ENCODE measurements at regions not wholly inside any gene's neighbourhood (a gene's known extent, or its start where the extent isn't known, plus 50 kb on each side); places are given as distances from the start of the nearest gene placed in this dataset.
"Not testable (repeated sequence)": the region's sequence is repeated elsewhere in the genome, so short reads cannot be mapped to it uniquely, and the experiment has no call there.

DNA sequence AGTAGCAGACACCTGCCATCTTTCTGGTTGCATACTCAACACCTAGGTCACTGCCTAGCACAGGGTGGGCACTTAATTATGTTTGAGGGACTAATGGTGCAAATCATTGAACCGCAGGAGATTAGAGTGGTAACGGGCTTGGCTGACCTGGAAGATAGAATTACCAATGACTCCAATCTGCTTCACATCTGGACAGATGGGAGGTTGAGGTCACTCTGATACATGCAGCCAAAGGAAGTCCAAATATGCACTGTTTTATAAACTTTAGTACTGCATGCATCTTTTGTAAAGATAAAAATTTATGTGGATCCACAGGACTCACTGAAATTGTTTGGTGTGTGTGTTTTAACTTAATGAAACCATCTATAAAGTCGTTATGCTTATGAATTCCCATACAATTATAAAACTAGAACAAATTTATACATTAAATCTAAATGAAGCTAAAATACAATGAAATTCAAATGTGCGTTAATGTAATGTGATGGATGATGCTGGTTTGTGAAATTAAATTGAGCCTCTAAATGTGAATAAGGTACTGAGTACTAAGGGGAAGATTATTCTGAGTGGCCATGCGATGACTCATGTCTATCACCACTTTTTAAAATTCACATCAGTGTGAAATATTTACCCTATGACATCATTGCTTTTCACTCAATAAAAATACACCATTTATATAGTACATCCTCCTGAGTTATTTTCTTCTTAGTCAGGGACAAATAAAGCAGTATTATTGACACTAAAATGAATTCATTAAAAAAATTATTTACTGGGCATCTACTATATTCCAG, 224.7 kb upstream of the FAM78B start:
- no peak for DNase-seq (ENCODE audit: low read depth in 2 of 2)

DNA sequence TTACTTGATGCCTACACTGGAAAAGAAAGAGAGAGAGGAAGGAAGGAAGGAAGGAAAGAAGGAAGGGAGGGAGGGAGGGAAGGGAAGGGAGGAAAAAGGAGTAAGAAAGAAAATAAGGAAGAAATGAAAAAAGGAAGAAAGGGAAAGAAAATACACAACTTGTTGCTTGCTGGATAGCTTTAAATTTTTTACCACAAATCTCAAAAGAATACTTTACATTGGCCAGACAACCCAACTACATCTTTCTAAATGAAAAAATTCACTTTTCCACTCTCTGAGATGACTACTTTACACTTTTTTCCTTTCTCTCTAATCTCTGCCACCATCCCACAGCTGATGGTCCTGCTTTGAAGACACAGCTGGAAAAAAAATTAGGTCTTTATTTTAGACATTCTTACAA, 228.9 kb upstream of the FAM78B start:
- DNase-seq (ENCODE audit: low read depth in 2 of 2): no peak

DNA sequence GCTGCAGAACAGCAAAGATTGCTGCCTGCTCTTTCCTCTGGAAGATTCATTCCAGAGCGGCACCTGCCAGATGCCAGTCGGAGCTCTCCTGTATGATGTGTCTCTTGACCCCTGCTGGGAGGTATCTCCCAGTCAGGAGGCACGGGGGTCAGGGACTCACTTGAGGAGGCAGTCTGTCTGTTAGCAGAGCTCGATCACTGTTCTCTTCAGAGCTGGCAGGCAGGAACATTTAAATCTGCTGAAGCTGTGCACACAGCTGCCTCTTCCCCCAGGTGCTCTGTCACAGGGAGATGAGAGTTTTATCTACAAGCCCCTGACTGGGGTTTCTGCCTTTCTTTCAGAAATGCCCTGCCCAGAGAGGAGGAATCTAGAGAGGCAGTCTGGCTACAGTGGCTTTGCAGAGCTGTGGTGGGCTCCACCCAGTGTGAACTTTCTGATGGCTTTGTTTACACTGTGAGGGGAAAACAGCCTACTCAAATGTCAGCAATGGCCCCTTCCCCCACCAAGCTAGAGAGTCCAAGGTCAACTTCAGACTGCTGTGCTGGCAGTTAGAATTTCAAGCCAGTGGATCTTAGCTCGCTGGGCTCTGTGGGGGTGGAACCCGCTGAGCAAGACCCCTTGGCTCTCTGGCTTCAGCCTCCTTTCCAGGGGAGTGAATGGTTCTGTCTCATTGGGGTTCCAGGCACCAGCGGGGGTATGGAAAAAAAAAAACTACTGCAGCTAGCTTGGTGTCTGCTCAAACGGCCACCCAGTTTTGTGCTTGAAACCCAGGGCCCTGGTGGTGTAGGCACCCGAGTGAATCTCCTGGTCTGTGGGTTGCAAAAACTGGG, 242.7 kb upstream of the FAM78B start:
- DNase-seq (ENCODE audit: low read depth in 2 of 2): not testable (repeated sequence)

DNA sequence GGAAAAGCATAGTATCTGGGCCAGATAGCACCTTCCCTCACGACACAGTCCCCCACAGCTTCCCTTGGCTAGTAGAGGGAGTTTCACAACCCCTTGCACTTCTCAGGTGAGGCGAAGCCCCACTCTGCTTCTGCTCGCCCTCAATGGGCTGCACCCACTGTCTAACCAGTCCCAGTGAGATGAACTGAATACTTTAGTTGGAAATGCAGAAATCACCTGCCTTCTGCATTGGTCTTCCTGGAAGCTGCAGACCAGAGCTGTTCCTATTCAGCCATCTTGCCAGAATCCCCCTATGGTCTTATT, 243.2 kb upstream of the FAM78B start:
- DNase-seq (ENCODE audit: low read depth in 2 of 2): no peak

DNA sequence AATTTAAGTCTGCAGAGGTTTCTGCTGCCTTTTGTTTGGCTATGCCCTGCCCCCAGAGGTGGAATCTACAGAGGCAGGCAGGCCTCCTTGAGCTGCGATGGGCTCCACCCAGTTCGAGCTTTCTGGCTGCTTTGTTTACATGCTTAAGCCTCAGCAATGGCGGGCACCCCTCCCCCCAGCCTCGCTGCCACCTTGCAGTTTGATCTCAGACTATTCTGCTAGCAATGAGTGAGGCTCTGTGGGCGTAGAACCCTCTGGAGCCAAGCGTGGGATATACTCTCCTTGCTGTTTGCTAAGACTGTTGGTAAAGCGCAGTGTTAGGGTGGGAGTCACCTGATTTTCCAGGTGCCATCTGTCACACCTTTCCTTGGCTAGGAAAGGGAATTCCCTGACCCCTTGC, 250.0 kb upstream of the FAM78B start:
- not testable (repeated sequence) for DNase-seq (ENCODE audit: low read depth in 2 of 2)

DNA sequence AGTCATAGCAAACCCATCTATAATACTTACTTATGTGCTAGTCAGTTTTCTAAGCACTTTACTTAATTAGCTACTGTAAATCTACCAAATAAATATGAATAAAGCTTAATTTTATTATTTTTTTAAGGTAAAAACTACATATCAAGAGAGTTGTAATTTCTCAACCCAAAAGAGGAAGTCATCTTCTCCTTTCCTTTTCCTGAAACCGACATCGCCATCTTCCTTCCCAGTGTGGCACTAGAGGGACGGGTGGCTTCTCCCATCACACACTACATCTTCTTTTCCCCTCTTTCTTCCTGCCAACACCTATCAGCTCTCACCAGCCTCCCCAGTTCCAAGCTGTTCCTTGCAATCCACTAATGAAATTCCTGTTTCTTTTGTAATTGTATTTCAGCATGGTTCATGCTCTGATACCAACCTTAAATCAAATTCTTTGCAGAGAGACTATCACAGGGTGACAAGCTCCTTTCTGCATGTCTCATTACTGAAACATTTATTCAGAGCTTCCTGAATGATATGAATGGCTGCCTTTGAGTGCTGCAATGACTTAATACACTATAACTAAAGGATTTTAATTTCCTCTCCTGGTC, 251.6 kb upstream of the FAM78B start:
- DNase-seq (ENCODE audit: low read depth in 2 of 2): no peak

DNA sequence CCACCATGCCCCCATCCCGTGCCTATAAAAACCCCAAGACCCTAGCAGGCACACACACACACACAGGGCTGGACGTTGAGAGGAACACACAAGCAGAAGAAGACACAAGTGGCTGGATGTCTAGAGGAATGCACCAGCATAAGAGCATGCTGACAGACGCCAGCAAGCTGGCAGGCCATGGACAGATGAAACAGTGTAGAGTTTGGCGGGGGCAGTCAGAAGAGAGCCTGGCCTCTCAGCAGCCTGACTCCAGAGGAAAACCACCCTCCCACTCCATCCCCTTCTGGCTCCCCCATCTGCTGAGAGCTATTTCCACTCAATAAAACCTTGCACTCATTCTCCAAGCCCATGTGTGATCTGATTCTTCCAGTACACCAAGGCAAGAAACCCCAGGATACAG, 255.8 kb upstream of the FAM78B start:
- not testable (repeated sequence) for DNase-seq (ENCODE audit: low read depth in 2 of 2)

DNA sequence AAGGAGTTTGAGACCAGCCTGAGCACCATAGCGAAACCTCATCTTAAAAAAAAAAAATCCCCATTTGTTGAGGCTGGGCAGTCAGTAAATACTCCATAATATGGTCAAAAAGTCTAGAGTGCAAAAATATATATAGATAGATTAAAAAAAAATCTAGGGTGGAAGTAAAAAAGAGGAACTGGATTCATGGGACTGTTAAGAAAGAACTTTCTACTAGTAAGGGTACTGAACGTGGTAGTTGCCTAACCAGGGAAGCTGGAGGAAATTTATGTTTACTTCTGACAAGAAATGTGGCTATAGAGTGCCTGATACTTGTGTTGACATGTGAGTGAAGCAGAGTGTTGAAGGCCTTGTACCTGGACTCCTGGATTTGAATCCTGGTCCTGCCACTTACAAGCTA, 265.9 kb upstream of the FAM78B start:
- no peak for DNase-seq (ENCODE audit: low read depth in 2 of 2)

DNA sequence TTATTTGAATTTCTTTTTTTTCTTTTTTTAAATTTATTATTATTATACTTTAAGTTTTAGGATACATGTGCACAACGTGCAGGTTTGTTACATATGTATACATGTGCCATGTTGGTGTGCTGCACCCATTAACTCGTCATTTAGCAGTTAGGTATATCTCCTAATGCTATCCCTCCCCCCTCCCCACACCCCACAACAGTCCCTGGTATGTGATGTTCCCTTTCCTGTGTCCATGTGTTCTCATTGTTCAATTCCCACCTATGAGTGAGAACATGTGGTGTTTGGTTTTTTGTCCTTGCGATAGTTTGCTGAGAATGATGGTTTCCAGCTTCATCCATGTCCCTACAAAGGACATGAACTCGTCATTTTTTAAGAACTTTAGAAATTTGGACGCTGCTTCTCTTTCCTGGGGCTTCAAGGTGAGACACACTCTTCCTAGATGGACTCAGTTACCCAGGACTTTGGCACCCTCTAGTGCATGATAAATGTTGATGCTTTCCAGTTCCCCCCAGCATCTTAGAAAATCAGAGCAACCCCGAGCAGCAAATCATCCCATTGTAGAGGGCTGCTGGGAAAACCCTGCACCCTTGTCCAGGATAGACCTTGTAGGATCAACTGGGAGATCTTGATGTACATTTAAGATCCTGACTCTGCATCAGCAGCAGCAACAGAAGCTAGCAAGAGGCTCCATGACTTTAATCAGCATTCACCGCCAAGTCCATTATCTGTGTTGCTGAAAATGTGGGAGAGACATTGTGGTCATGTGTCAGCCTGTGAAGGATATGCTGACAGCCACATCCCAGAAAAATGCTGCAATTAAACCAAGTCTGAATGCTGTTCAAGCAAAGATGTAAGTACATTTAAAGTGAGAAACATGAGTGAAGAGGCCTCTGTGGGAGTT, 266.9 kb upstream of the FAM78B start:
- not testable (repeated sequence) for DNase-seq (ENCODE audit: low read depth in 2 of 2)

DNA sequence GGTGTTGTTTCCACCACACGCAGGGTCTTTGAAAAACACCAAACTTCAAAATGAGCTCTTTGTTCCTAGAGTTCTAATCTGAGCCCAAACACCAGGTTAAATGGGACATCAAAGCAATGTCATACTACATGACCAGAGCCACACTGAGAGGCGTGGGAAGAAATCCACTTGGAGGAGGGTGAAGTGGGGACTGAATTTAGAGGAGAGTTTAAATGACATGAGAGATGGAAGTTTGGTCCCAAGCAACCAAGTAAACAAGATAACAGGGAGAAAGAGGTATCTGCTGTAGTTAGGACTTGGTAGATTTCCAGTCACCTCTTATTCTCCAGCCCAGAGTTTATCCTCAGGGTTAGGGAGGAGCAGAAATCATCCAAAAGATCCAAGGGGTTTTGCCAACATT, 290.9 kb upstream of the FAM78B start:
- DNase-seq (ENCODE audit: low read depth in 2 of 2): no peak

DNA sequence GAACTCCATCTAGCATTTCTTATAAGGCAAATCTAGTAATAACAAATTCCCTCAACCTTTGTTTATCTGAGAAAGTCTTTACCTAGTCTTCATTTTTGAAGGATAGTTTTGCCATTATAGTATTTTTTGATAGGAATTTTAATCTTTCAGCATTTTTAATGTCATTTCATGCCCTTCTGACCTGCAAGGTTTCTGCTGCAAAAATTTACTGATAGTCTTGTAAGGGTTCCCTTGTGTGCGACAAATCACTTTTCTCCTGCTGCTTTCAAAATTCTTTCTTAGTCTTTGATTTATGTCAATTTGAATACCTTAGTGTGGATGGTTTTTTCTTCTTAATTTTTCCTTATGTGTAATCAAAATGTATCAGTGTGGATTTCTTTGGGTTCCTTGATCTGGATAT, 297.5 kb upstream of the FAM78B start:
- DNase-seq (ENCODE audit: low read depth in 2 of 2): no peak

DNA sequence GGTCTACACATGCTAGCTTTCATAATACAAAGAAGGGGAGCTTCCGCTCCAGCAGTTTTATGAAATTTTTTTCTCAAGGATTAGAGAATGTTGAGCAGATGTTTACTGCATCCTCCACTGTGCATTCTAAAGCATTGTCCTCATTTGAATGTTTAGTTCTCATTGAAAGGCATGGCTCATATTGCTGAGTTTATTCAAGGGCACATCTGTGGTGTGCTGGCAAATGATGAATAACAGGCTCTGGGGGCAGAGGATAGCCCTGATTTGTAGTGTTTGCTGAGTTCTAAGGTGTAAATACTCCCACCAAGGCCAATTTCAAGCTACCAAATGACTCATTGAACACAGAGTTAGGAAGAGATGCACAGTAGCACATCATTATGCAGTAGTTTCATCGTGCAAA, 303.2 kb upstream of the FAM78B start:
- DNase-seq (ENCODE audit: low read depth in 2 of 2): no peak

DNA sequence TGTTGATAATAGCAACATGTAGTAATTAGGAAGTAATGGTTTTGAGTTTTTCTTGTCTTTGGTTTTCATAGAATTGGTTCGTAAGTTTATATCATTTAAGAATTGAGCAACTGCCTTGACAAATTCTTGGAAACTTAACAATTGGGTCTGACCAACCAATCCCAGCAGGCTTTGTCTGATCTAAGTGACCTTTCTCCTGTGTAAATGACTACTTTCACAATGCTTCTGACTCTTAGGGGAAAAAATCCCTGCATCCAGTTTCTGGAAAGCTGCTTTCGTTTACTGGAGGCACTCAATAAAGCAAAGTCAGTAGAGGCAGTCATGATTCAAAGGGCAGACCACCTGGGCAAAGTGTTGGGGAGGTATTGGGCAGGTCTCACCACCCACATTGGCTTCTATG, 303.6 kb upstream of the FAM78B start:
- no peak for DNase-seq (ENCODE audit: low read depth in 2 of 2)

DNA sequence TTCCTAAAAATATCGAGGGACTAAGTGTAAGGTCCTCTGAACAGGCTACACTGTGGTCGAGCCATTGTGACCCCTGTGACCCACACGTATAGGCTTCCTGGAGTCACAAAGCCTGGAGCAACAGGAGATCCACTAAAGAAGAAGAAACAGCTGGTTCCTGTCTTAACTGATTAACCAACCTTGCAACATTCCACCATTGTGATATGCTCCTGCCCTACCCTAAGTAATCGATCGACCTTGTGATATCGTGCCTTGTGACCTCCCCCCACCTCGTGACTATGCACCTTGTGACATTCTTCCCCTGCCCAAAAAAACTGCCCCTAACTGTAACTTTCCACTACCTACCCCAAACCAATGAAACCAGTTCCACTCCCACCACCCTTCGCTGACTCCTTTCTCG, 304.6 kb upstream of the FAM78B start:
- no peak for DNase-seq (ENCODE audit: low read depth in 2 of 2)

DNA sequence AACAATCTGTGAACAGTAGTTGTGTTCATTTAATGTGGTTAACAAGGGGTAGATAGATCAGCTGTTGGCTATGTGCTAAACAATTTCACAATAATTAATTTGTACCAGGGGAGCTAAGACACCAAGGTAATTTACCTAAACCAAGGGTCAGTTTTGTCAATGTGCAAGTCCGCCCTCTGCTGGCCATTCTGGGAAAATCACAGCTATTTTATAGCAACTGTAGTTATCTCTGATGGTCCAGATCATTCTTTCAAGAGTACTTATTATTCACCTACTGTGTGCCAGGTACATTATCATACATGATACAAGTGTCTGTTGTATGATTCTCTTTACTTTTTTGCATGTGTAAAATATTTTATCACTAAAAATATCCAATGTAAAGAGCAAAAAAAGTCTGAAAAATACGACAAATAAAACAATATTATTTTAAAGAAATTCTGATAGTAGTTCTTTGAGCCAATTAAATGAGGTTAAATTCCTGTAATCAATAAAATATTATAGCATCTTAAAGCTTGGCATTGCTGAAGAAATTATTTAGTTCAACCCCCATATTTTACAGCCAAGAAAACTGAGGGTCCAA, 312.3 kb upstream of the FAM78B start:
- peak; percentile 16 to 58 for DNase-seq (ENCODE audit: low read depth in 2 of 2)

DNA sequence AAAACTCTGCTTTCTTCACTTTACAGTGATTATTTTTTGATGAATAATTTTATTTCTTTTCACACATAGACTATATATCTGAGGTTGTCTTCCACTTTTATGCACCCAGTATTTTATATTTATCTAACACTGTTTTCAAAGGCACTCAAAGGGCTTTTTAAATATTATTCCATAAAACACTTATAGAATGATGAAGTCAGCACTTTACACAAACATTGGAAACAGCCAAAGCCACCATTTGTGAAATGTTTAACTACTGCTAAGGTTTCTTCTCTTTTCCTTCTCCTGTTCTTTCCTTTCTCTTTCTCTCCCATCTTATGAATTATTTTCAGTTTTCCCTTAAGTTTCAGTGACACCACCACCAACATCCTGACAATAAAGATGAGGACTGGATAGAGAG, 317.7 kb upstream of the FAM78B start:
- DNase-seq (ENCODE audit: low read depth in 2 of 2): no peak

DNA sequence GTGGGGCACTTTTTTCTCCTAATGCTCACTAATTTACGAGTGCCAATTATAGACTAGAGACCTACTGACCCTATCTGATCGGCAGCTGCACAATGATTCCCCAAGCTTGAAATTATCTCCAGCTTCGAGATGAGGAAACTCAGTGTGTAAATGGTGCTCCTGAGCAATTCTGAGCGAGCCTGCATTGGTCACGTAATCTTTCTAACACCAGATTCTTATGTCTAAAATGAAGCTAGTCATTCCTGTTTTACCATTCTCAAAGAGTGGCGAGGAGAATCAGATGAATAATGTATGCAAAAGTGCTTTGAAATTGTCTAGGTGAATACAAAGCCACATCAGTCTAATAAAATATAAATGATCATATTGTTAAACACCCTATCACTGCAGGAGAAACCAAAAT, 318.1 kb upstream of the FAM78B start:
- no peak for DNase-seq (ENCODE audit: low read depth in 2 of 2)

DNA sequence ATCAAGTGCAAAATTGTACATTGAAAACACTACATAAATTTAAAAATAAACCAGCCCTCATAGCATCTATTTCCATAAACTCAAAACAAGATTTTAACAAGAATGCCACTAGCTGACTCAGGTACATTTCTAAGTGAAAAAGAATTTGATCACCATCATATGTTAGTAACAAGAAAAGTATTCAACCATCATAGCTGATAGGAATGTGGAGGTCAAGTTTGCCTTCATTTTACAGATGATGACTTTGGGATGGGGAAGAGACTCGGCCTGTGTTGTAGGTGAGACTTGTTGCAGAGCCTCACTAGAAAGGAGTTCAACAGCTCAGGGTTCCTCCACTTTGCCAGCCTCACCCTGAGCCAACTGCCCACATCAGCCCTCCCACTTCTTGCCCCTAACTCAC, 318.8 kb upstream of the FAM78B start:
- DNase-seq (ENCODE audit: low read depth in 2 of 2): no peak

DNA sequence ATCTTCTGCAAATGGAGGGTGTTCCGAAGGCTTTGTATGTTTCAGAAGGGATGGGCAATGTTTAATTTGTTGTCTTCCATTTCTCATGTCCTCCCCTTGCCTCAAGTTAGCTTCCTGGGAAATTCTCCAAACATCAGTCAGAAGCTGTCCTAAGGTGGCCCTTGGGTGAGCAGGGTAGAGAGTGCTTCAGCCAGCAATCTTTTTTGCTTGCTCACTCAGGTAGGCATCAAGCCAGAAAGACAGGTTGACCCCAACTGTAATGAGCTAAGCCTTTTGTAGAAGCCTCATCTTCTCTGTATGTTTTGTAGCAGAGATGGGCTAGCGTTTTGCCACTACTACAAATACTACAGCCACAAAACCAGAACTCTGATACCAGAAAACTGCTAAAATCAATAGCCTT, 321.5 kb upstream of the FAM78B start:
- no peak for DNase-seq (ENCODE audit: low read depth in 2 of 2)

DNA sequence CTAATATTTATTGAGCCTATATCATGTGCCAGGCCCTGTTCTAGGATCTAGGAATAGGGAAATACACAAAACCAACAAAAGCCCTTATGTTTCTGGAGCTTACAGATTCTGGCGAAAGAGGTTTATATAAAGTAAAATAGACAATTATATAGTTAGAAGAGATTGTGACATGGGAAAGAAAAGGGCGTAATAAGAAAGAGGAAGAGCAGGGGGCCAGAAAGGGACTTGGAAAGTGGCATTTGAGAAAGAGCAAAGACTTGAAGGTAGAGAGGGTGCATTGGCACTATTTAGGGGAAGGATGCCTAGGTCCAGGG, 322.5 kb upstream of the FAM78B start:
- DNase-seq (ENCODE audit: low read depth in 2 of 2): no peak

DNA sequence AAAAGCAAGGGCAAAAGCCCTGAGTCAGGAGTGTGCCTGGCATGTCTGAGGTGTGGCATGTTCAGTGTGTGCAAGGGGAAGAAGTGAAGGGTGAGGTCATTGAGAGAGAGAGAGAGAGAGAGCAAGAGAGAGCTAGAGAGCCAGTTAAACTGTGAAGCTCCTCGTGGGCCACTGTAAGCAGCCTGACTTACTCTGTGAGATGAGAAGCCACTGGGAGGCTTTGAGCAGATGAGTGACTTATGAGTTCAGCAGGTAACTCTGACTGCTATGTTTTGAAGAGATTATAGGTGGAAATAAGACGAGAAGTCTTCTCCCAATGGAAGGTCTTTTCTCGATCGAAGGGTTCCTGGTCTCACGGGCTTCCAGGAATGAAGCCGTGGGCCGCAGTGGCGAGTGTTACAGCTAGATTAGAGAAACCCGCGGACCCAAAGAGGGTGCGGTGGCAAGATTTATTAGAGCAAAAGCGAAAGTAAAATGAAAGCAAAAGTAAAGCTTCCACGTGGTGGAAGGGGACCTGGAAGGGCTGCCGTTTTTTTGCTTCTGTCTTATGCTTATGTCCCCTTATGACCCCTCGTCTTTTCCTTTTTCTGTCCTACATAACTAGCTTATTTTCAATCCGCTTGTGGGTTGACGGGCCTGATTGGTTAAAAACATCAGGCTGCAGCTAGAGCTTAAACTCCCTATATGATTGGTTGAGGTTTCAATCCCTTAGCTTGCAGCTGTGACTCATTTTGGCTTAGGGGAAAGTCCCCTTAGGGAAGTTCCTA, 323.1 kb upstream of the FAM78B start:
- DNase-seq (ENCODE audit: low read depth in 2 of 2): peak; percentile 11 to 16
